H1 (cell line): ENCODE measurements at regions not wholly inside any gene's neighbourhood (a gene's known extent, or its start where the extent isn't known, plus 50 kb on each side); places are given as distances from the start of the nearest gene placed in this dataset.

Experiments used
- CTCF ChIA-PET: fragments of 300-600 bp; sonication (Branson Sonifier 250); formaldehyde crosslinking; loops from one replicate; lab custom pipeline; 2021; ENCODE audit not compliant: partially characterized antibody; lab: Charles Lee
- POLR2A ChIA-PET: fragments of 300-600 bp; sonication (Branson Sonifier 250); formaldehyde crosslinking; loops from one replicate; lab custom pipeline; 2021; ENCODE audit warnings: inconsistent platforms; ENCODE audit not compliant: partially characterized antibody; lab: Charles Lee
- DNase-seq, 2 experiments: peaks; one replicate each; pipeline versions ENCODE4 v3.0.0 to v3.0.0-alpha.2; 2010 to 2022; ENCODE audit warnings: low spot score in 2 of 2, low read depth in 1 of 2, mixed read lengths in 1 of 2
- FAIRE-seq: peaks from 2 replicates; lab custom pipeline; 2011; peaks lifted over from hg19 to GRCh38; lab: Jason Lieb, UNC
- H2AFZ ChIP-seq: 2 replicates; pipeline ENCODE4 v1.8.1; 2012; ENCODE audit warnings: low read length, inconsistent platforms
- H2AK5ac ChIP-seq: 2 replicates; pipeline ENCODE4 v1.6.1; 2013; ENCODE audit warnings: low read depth, low read length
- H2BK120ac ChIP-seq: replicated peaks from 2 replicates; pipeline ENCODE3; 2013; ENCODE audit warnings: low read depth, low read length, inconsistent platforms
- H2BK12ac ChIP-seq: 2 replicates; pipeline ENCODE4 v1.6.1; 2013; ENCODE audit warnings: low read depth, low read length
- H2BK15ac ChIP-seq: 2 replicates; pipeline ENCODE4 v1.6.1; 2013; ENCODE audit warnings: low read length
- H2BK20ac ChIP-seq: 2 replicates; pipeline ENCODE4 v1.6.1; 2013; ENCODE audit warnings: low read length
- H2BK5ac ChIP-seq: 2 replicates; pipeline ENCODE4 v1.6.1; 2013; ENCODE audit warnings: low read depth, low read length
- H3K14ac ChIP-seq: 2 replicates; pipeline ENCODE4 v1.6.1; 2013; ENCODE audit warnings: inconsistent platforms; ENCODE audit not compliant: insufficient read length
- H3K18ac ChIP-seq: 2 replicates; pipeline ENCODE4 v1.6.1; 2013; ENCODE audit warnings: low read length; ENCODE audit errors: extremely low read depth
- H3K23ac ChIP-seq: 2 replicates; pipeline ENCODE4 v1.6.1; 2013; ENCODE audit warnings: inconsistent platforms; ENCODE audit not compliant: insufficient read length
- H3K23me2 ChIP-seq: 2 replicates; pipeline ENCODE4 v1.6.1; 2013; ENCODE audit warnings: low read depth, low read length
- H3K27ac ChIP-seq: 2 replicates; pipeline ENCODE4 v1.6.1; 2011; ENCODE audit warnings: low read depth, low read length, inconsistent platforms
- H3K27me3 ChIP-seq, 4 experiments: replicated peaks in 1 of 4; 1 replicate in 1 of 4; 2 replicates in 3 of 4; pipeline versions ENCODE4 v1.6.1 to v1.8.1; 2011 to 2013; ENCODE audit warnings: low read length in 3 of 4, mild to moderate bottlenecking in 3 of 4, inconsistent platforms in 2 of 4, mixed read lengths in 2 of 4, moderate library complexity in 1 of 4; ENCODE audit not compliant: control insufficient read depth in 3 of 4, insufficient read depth in 3 of 4; ENCODE audit errors: extremely low read depth in 1 of 4
- H3K36me3 ChIP-seq, 4 experiments: 2 replicates each; pipeline versions ENCODE4 v1.6.1 to v1.8.1; 2011 to 2013; ENCODE audit warnings: mild to moderate bottlenecking in 4 of 4, low read length in 3 of 4, moderate library complexity in 2 of 4, control low read depth in 1 of 4, inconsistent platforms in 1 of 4; ENCODE audit not compliant: insufficient read depth in 4 of 4, control insufficient read depth in 2 of 4
- H3K4ac ChIP-seq: replicated peaks from 2 replicates; pipeline ENCODE3; 2013; ENCODE audit warnings: low read length, low read depth, mixed read lengths, inconsistent platforms; ENCODE audit not compliant: insufficient read length
- H3K4me1 ChIP-seq, 4 experiments: replicated peaks in 1 of 4; 1 replicate in 1 of 4; 2 replicates in 3 of 4; pipeline versions ENCODE4 v1.6.1 to v1.8.1; 2011 to 2013; ENCODE audit warnings: low read length in 3 of 4, inconsistent platforms in 2 of 4, mixed read lengths in 1 of 4; ENCODE audit not compliant: insufficient read depth in 4 of 4, control insufficient read depth in 3 of 4
- H3K4me2 ChIP-seq, 2 experiments: 2 replicates each; pipeline versions ENCODE4 v1.6.1 to v1.8.1; 2011 to 2013; ENCODE audit warnings: low read depth in 2 of 2, low read length in 2 of 2, control low read depth in 1 of 2, inconsistent platforms in 1 of 2, mild to moderate bottlenecking in 1 of 2; ENCODE audit not compliant: insufficient read depth in 1 of 2
- H3K4me3 ChIP-seq, 4 experiments: fragments of 200-600, 300-600 bp in 1 of 4; sonication (generic), shearing (Covaris generic), sonication (Bioruptor Twin) in 1 of 4; 2 replicates each; pipeline versions ENCODE4 v1.5.1 to v1.8.1; 2011 to 2016; ENCODE audit warnings: low read length in 4 of 4, low read depth in 3 of 4, control low read depth in 2 of 4, inconsistent platforms in 2 of 4, mild to moderate bottlenecking in 2 of 4, mixed read lengths in 1 of 4, moderate library complexity in 1 of 4; ENCODE audit not compliant: insufficient read depth in 2 of 4; ENCODE audit errors: extremely low read depth in 1 of 4
- H3K56ac ChIP-seq: replicated peaks from 2 replicates; pipeline ENCODE3; 2013; ENCODE audit warnings: low read depth, mild to moderate bottlenecking, mixed read lengths, low read length, inconsistent platforms; ENCODE audit not compliant: insufficient read length
- H3K79me1 ChIP-seq: 2 replicates; pipeline ENCODE4 v1.6.1; 2013; ENCODE audit warnings: low read depth, low read length, control low read depth
- H3K79me2 ChIP-seq, 2 experiments: 2 replicates each; pipeline versions ENCODE4 v1.6.1 to v1.8.1; 2012 to 2013; ENCODE audit warnings: low read length in 2 of 2, mild to moderate bottlenecking in 2 of 2, inconsistent platforms in 1 of 2; ENCODE audit not compliant: insufficient read depth in 2 of 2, control insufficient read depth in 1 of 2
- H3K9ac ChIP-seq, 4 experiments: replicated peaks in 1 of 4; 1 replicate in 1 of 4; 2 replicates in 3 of 4; pipeline versions ENCODE4 v1.6.1 to v1.8.1; 2011 to 2013; ENCODE audit warnings: low read depth in 3 of 4, low read length in 3 of 4, control low read depth in 2 of 4, mild to moderate bottlenecking in 2 of 4, moderate library complexity in 2 of 4, inconsistent platforms in 1 of 4; ENCODE audit errors: extremely low read depth in 1 of 4
- H3K9me3 ChIP-seq, 2 experiments: 2 replicates each; pipeline versions ENCODE4 v1.6.1 to v1.8.1; 2012 to 2013; ENCODE audit warnings: mild to moderate bottlenecking in 2 of 2, moderate library complexity in 2 of 2, control low read depth in 1 of 2, inconsistent platforms in 1 of 2, low read depth in 1 of 2, low read length in 1 of 2, mixed read lengths in 1 of 2; ENCODE audit not compliant: insufficient read depth in 2 of 2
- H4K20me1 ChIP-seq, 2 experiments: replicated peaks in 1 of 2; 2 replicates each; pipeline versions ENCODE3 to v1.8.1; 2011 to 2013; ENCODE audit warnings: inconsistent platforms in 2 of 2, low read length in 2 of 2, mild to moderate bottlenecking in 1 of 2; ENCODE audit not compliant: insufficient read depth in 2 of 2, control insufficient read depth in 1 of 2
- H4K5ac ChIP-seq: 2 replicates; pipeline ENCODE4 v1.6.1; 2013; ENCODE audit warnings: low read length, low read depth, mixed read lengths, inconsistent platforms; ENCODE audit not compliant: insufficient read length
- H4K8ac ChIP-seq: 2 replicates; pipeline ENCODE4 v1.8.0; 2013; ENCODE audit warnings: mild to moderate bottlenecking, moderate library complexity, low read length, inconsistent platforms; ENCODE audit not compliant: insufficient read depth; ENCODE audit errors: extremely low read depth
- H4K91ac ChIP-seq: replicated peaks from 2 replicates; pipeline ENCODE3; 2013; ENCODE audit warnings: low read length, mixed read lengths, inconsistent platforms; ENCODE audit not compliant: insufficient read length
- CTBP2 ChIP-seq: IDR thresholded peaks from 2 replicates; pipeline ENCODE4 v1.7.0; 2011; ENCODE audit warnings: borderline replicate concordance, mild to moderate bottlenecking, moderate library complexity, mixed read lengths, low read length; ENCODE audit not compliant: insufficient read depth, insufficient read length
- EZH2 ChIP-seq: fragments of 200-600 bp; sonication (generic); IDR thresholded peaks from 2 replicates; pipeline ENCODE4 v1.7.1; 2012; ENCODE audit warnings: low read depth, mild to moderate bottlenecking, moderate library complexity, low read length, inconsistent platforms; ENCODE audit not compliant: severe bottlenecking
- PHF8 ChIP-seq: fragments of 200-600 bp; sonication (generic); conservative IDR thresholded peaks from 2 replicates; pipeline ENCODE4 v1.7.1; 2012; ENCODE audit warnings: low read depth, mild to moderate bottlenecking, inconsistent platforms, low read length, moderate library complexity
- RXRA ChIP-seq: IDR thresholded peaks from 2 replicates; pipeline ENCODE4 v1.6.1; 2011; ENCODE audit warnings: low read depth, mild to moderate bottlenecking, low read length, moderate library complexity; ENCODE audit not compliant: insufficient read depth
- SIX5 ChIP-seq: IDR thresholded peaks from 2 replicates; pipeline ENCODE4 v1.6.1; 2011; ENCODE audit warnings: mild to moderate bottlenecking, low read depth, low read length
- TBP ChIP-seq: IDR thresholded peaks from 2 replicates; pipeline ENCODE4 v1.6.1; 2011; ENCODE audit warnings: low read depth, low read length, improper control_type of control experiment
- WGBS, 2 experiments: shearing (Covaris generic) in 1 of 2; methylation state at CpG; one replicate each; pipeline versions ENCODE4 v1.1.6 to v1.1.7; 2013 to 2015; ENCODE audit warnings: low lambda C conversion rate in 2 of 2, mixed read lengths in 2 of 2, inconsistent platforms in 1 of 2, low coverage in 1 of 2, missing lambda C conversion rate in 1 of 2; ENCODE audit not compliant: insufficient replicate concordance in 2 of 2, insufficient coverage in 1 of 2, insufficient read length in 1 of 2; ENCODE audit errors: extremely low coverage in 1 of 2, missing lambda C conversion rate in 1 of 2; 5-methylcytosine and 5-hydroxymethylcytosine counted together
- TF ChIP-seq, protein P1 (sequence below): IDR thresholded peaks from 2 replicates; pipeline ENCODE4 v1.6.1; 2012; ENCODE audit warnings: inconsistent platforms
- TF ChIP-seq, protein P2 (sequence below): IDR thresholded peaks from 2 replicates; pipeline ENCODE4 v1.6.1; 2011; ENCODE audit warnings: low read depth, mild to moderate bottlenecking, low read length; ENCODE audit not compliant: insufficient read depth
- TF ChIP-seq, protein P3 (sequence below): IDR thresholded peaks from 2 replicates; pipeline ENCODE4 v1.6.1; 2012; ENCODE audit warnings: inconsistent platforms

DNA sequence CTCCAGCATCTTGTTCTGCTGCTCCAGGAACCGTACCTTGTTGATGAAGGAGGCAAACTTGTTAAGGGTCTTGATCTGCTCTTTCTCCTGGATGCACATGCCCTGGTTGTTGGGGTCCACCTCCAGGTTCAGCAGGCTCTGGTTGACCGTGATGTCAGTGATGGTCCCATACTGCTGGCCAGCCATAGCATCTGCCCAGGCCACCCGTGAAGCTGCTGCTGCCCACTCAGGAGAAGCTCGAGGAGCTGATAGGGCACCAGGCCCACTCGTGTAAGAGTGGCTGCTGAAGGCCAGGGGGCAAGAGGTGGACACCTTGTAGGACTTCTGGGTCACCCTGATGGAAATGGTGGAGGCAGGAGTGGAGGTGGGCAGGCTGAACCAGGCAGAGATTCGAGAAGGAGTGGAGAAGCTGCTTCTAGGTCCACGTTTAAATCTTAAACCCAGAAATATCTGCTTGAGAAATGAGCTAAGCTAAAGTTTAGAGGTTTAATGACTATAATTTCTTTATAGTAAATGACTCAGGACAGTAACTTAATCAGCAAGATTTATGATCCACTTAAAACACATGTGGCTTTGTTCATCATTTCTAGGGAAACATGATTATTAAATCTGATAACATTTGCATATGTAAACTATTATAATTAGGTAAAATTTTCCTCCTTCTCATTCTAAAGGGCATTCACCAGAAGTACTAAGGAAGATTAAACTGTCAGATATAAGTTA, 358.7 kb upstream of the SETBP1 start:
- WGBS, 2 experiments: 96% methylated on average over 7 of the region's 7 CpGs; no CpG with 5 or more reads in 1 of the 2 experiments
- H3K79me2 ChIP-seq: no peaks in the 10 kb centered on the region
- POLR2A ChIA-PET: no interaction called here
- H2BK15ac ChIP-seq: no peak overlapping the region
- no peak overlapping the region for H3K27ac ChIP-seq
- H4K8ac ChIP-seq: no peak overlapping the region
- no peak overlapping the region for H3K18ac ChIP-seq
- H2AFZ ChIP-seq: no peak overlapping the region
- H4K20me1 ChIP-seq: no peaks in the 10 kb centered on the region
- H3K79me1 ChIP-seq: no peaks in the 10 kb centered on the region
- H2BK20ac ChIP-seq: no peak overlapping the region
- H3K27me3 ChIP-seq: no peaks in the 10 kb centered on the region
- no peak overlapping the region for H4K5ac ChIP-seq
- no peak overlapping the region for H4K91ac ChIP-seq
- H2BK12ac ChIP-seq: no peak overlapping the region
- H3K56ac ChIP-seq: no peak overlapping the region
- TF ChIP-seq EZH2 (no peak), PHF8 (no peak), SIX5 (no peak), RXRA (no peak), CTBP2 (no peak), TBP (no peak)
- TF ChIP-seq, protein P1, sequence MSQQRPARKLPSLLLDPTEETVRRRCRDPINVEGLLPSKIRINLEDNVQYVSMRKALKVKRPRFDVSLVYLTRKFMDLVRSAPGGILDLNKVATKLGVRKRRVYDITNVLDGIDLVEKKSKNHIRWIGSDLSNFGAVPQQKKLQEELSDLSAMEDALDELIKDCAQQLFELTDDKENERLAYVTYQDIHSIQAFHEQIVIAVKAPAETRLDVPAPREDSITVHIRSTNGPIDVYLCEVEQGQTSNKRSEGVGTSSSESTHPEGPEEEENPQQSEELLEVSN: no peak
- TF ChIP-seq, protein P2, sequence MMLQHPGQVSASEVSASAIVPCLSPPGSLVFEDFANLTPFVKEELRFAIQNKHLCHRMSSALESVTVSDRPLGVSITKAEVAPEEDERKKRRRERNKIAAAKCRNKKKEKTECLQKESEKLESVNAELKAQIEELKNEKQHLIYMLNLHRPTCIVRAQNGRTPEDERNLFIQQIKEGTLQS: no peak
- TF ChIP-seq, protein P3, sequence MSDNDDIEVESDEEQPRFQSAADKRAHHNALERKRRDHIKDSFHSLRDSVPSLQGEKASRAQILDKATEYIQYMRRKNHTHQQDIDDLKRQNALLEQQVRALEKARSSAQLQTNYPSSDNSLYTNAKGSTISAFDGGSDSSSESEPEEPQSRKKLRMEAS: no peak
- H3K4me2 ChIP-seq: no peak overlapping the region
- H3K9ac ChIP-seq: no peak overlapping the region
- CTCF ChIA-PET: interaction anchor here (0.9 to 1.7 kb wide), 3 partner anchors 9 to 701 kb away, joined by 3 to 4 read pairs (median 3); no protein-coding TSS in a partner anchor
- H3K4me3 ChIP-seq: no peak overlapping the region
- no peaks in the 10 kb centered on the region for H3K23me2 ChIP-seq
- peaks cover 0 to 3% of the 10 kb centered on the region in 2 experiments; a peak in 2 of 4 replicates for H3K9me3 ChIP-seq
- H2BK120ac ChIP-seq: no peak overlapping the region
- H2AK5ac ChIP-seq: no peak overlapping the region
- H3K4ac ChIP-seq: no peak overlapping the region
- no peak overlapping the region for H3K23ac ChIP-seq
- no peak overlapping the region for H3K14ac ChIP-seq
- DNase-seq (no peak), FAIRE-seq (no peak)
- H3K36me3 ChIP-seq: no peaks in the 10 kb centered on the region
- no peak overlapping the region for H2BK5ac ChIP-seq
- H3K4me1 ChIP-seq: no peaks in the 10 kb centered on the region
